Left forelimb (tissue), 1 donor: ENCODE measurements at regions not wholly inside any gene's neighbourhood (a gene's known extent, or its start where the extent isn't known, plus 50 kb on each side); places are given as distances from the start of the nearest gene placed in this dataset.
"Not testable (repeated sequence)": the region's sequence is repeated elsewhere in the genome, so short reads cannot be mapped to it uniquely, and the experiment has no call there.

ENCODE experiments used
- DNase-seq: peaks from one replicate; pipeline ENCODE4 v3.0.0-alpha.2; 2018; ENCODE audit warnings: low spot score

DNA sequence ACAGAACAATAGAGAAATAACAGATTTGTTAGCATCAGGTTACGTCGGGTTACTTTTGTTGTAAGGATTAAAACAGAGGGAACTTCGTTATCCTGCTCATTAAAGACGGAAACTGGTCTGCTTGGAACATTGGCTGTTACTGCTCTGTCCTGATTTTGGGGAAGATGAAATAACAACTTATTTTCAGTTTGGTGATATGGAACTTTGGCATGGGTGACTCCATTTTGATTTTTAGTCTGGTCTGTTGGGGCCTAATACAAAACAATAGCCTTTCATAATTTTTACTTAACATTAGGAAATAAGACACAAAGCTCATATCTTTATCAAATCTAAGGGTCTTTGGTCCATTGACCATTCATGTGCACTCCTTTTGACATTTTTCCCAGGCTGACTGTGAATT lies 220.5 kb upstream of the DUSP10 start:
- DNase-seq = no peak

DNA sequence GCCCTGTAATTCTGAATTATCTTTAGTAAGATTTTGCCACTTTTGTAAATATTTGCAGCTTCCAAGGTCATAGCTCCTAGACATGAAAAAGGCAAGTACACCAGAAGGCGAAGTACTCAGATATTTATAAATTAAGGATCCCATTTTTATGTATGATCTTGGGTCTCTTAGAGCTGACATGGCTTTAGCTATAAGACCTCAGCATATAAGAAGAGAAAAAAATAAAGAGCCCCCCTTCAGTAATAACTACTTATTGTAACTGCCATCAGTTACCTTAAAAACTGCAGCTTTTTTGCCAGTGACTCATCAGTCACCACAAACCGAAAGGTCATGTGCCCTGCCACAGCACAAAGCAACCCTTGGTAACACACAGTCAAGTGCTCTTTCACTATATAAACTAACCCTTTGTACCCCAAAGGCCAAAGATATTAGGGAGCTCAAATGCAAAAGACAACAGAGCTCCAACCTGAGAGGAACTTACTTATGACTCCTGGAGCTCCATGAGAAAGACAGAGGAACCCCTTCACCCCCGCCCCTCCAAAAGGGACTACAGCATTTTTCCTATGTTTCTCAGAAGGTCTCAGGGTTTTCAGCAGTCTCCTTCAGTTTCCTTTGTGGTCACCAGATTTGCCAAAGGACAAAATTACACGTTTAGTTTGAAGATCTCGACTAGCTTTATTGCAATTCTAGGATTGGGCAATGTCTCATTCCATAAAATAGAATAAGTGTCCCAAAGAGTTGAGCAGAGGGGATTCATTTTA lies 219.8 kb upstream of the DUSP10 start:
- no peak for DNase-seq

DNA sequence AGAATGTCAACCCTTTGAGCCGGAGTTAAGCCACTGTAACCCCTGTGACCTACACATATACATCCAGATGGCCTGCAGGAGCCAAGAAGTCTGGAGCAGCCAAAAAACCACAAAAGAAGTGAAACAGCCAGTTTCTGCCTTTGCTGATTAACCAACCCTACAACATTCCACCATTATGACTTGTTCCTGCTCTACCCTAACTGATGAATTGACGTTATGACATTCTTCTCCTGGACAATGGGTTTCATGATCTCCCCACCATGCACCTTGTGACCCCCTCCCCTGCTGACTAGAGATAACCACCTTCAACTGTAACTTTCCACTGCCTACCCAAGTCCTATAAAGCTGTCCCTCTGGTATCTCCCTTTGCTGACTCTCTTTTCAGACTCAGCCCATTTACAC lies 216.3 kb upstream of the DUSP10 start:
- not testable (repeated sequence) for DNase-seq

DNA sequence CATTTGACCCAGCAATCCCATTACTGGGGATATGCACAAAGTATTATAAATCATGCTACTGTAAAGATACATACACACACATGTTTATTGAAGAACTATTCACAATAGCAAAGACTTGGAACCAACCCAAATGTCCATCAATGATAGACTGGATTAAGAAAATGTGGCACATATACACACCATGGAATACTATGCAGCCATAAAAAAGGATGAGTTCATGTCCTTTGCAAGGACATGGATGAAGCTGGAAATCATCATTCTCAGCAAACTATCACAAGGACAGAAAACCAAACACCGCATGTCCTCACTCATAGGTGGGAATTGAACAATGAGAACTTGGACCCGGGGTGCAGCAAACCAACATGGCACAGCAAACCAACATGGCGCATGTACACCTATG lies 215.5 kb upstream of the DUSP10 start:
- not testable (repeated sequence) for DNase-seq

DNA sequence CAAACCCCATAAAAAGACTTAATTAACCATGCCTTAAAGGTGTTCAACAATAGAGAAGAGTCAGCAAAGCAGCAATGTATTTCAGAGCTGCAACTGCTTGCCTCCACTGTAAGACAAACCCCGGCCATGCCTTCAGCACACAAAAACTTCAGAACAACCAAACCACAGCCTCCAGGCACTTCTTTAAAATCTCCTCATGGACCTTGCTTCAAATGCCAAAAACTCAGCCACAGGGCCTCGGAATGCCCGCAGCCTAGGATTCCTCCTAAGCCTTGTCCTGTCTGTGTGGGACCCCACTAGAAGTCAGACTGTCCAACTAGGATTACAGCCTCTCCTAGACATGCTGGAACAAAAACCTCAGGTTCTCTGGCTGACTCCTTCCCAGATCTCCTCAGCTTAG lies 208.1 kb upstream of the DUSP10 start:
- DNase-seq = no peak

DNA sequence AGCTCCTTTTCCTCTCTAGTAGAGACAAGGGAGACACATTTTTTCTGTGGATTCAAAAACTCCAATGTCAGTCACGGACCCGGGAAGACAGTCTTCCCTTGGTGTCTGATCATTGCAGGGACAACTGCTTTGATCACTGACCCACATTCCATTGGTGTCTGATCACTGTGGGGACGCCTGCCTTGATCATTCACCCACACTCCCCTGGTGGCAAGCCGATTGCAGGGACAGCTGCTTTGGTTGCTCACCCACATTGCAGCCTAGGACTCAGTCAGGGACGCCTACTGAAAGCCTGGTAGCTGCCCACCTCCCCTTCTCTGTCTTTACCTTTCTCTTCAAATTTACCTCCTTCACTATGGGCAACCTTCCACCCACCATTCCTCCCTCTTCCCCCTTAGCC lies 206.6 kb upstream of the DUSP10 start:
- DNase-seq = no peak

DNA sequence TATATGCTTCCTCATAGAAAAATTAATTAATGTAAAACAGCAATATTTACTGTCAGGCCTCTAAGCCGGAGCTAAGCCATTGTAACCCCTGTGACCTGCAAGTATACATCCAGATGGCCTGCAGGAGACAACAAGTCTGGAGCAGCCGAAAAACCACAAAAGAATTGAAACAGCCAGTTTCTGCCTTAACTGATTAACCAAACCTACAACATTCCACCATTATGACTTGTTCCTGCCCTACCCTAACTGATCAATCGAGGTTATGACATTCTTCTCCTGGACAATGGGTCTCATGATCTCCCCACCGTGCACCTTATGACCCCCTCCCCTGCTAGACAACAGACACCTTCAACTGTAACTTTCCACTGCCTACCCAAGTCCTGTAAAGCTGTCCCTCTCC lies 205.8 kb upstream of the DUSP10 start:
- DNase-seq = no peak

DNA sequence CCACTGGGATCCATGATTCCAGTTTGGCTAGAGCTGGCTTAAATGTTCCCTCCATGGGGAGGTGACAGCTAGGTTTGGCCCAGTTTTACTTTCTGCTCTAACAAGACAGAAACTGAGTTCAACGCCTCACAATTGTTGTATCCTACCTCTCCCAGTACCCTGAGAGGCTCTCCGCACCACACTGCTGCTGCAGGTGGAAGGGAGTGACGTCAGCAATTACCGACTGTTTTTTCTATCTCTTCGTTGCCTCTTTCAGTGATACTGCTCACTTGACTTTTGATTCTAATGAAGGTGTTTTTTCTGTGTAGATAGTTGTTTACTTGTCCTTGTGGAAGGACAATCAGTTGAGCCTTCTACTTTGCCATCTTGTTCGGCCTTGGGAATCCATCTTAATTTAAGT lies 204.9 kb upstream of the DUSP10 start:
- no peak for DNase-seq

DNA sequence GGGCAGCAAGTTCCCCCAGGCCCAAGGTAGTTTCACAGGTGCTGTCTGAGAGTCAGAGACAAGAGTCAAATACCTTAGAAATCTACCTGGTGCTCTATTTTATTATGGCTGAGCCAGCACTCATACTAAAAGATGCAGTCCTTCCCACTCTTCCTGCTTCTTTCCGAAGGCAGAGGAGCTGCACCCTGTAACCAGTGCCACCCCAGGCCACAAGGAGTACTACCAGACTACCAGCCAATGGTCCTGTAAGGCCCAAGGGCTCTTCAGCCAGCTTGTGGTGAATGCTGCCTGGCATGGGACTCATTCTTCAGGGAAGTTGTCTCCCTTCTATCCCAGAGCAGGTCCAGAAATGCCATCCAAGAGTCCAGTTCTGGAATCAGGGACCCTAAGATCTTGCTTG lies 203.8 kb upstream of the DUSP10 start:
- DNase-seq = no peak

DNA sequence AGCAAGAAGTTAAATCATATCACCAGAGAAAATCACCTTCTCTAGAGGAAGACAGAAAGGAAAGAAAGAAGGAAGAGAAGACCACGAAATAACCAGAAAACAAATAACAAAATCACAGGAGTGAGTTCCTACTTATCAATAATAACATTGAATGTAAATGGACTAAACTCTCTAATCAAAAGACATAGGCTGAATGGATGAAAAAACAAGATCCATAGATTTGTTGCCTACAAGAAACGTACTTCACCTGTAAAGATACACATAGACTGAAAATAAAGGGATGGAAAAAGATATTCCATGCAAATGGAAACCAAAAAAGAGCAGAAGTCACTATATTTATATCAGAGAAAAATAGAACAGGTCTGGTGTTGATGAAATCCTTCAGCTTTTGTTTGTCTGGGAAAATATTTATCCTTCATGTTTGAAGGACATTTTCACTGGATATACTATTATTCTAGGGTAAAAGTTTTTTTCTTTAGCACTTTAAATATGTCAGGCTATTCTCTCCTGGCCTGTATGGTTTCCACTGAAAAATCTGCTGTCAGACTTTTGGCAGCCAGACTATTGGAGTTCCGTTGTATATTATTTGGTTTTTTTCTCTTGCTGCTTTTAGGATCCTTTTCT lies 202.5 kb upstream of the DUSP10 start:
- DNase-seq = no peak

DNA sequence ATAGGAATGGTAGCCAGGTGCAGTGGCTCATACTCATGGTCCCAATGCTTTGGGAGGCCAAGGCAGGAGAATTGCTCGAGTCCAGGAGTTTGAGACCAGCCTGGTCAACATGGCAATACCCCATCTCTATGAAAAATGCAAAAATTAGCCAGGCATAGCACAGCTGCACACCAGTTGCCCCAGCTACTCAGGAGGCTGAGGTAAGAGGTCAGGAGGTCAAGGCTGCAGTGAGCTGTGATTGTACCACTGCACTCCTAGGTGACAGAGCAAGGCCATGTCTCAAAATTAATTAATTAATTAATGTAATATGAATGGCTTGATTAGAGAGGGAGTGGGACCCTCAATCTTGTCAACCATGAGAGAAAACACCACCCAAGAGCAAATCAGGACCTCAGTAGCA lies 198.7 kb upstream of the DUSP10 start:
- no peak for DNase-seq

DNA sequence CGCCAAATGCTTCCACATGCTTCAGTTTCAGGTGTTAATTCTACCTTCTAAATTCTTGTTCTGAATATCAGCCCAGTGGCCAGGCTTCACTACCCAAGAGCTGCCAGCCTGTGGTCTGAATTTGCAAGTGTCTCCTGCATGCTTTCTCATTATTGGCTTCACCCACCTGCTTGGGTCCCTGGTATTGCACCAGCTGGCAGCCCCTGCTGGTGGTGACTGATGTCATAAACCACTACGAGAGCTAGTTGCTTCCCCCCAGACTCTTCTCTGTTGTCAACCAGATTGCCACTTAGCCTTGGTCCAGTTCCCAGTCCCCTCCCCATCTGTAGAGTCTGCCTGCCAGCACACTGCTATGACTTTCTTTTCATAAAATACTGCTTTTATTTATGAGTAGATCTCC lies 197.7 kb upstream of the DUSP10 start:
- DNase-seq = no peak

DNA sequence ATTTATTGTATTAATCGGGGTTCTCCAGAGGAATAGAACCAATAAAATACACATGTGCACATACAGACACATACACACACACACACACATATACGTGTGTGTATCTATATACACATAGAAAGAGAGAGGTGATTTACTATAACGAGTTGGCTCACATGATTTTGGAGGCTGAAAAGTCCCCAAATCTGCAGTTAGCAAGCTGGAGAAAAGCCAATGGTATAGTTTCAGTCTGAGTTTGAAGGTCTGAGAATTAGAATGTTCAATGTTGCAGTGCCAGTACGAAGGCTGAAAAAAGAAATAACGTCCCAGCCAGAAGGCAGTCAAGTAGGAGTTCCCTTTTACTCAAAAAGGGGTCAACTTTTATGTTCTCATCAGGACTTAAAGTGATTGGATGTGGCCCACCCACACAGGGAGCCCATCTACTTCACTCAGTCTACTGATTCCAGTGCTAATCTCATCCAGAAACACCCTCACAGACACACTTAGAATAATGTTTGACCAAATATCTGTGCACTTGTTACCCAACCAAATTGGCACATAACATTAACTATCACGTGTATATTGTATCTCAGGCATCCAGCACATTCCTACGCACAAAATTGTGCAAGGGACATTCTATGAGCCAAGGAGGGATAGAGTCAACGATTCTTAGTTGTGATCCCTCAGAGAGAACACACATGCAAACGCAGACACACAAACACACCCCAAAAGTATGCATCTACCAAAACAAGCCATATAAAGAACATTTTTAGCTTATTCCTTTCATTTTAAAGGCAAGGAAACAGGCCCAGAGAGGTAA lies 195.5 kb upstream of the DUSP10 start:
- no peak for DNase-seq

DNA sequence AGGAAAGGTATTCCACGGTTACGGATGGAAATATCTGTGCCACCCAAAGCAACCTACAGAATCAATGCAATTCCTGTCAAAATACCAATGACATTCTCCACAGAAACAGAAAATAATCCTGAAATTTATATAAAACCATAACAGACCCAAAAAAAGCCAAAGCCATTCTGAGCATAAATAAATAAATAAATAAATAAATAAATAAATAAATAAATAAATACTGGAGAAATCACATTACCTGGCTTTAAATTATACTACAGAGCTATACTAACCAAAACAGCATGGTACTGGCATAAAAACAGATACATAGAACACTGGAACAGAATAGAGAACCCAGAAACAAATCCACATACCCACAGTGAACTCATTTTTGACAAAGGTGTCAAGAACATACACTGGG lies 191.9 kb upstream of the DUSP10 start:
- no peak for DNase-seq

DNA sequence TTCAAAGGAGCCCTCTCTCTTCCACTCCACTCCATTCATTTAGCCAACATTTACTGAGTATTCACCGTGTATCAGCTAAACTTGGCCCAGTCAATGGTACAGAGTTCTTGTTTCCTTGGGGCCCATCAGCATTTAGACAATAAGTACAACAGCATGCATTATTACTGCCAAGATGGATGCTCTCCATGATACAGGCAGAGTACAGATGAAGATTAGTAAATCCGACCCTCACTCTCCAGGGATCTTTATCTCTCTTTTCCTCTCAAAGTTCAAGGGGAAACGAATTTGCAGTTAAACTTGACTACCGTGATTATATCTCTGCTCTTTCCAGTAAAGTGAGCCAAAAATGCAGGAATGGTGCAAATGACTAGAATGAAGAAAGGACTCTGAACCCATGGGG lies 184.6 kb upstream of the DUSP10 start:
- no peak for DNase-seq

DNA sequence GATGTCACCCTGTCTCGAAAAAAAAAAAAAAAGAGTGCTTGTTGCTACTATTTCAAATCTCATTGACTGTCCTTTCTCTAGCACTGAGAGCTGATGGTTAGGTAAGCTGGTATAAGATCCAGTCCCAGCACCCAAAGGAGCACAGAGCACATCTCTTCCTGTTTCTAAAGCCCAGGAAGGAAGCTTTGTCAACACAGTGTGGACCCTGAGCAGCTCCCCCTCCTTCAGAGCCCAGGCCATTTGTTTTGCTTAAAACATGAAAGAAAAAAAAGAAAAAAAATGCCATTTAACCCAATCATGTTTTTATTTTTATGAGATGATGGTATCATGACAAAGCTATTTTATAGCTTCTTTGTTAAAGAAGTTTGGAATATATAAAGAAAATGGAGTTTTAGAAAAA lies 184.1 kb upstream of the DUSP10 start:
- no peak for DNase-seq

DNA sequence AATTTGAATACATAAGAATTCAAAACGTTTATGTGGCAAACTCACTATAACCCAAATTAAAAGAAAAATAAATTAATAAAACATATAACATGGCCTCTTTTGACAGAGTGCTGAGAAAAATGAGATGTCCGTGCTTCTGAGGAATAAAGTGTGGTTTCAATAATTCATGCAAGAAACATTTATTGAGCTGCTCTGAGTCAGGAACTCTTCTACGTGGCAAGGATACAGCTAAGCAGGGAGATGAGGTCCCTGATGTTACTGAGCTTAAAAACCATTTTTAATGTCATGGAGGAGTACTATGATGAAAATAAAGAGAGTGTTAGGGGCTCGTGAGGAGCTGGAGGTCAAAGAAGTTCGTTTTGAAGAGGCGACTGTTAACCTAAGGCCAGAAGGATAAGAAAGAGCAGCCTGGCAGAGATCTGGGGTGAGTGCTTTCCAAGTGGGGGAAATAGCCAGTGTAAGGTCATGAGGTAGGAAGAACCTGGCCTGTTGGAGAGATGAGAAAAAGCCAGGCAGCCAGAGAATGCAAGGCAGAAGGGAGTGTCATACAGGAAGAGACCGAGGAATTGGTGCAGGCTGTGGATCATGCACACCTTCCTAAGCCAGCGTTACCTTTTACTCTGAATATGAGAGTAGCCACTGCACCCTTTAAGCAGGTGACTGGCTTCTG lies 182.2 kb upstream of the DUSP10 start:
- no peak for DNase-seq

DNA sequence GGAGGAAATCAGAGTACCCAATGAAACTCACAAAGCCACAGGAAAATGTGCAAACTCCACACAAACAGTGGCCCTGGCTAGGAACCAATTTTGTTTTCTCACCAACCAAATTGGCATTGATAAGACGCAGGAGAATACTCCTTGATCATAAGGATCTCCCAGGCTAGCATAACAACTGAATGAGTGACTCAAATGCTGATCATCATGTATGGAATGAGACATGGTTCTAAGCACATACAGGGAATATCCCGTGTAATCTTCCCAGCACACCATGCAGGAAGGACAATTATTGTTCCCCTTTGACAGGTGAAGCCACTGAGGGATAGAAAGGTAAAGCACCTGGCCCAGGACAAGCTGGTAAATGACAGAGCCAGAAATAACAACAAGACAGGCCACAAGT lies 180.0 kb upstream of the DUSP10 start:
- DNase-seq = no peak

DNA sequence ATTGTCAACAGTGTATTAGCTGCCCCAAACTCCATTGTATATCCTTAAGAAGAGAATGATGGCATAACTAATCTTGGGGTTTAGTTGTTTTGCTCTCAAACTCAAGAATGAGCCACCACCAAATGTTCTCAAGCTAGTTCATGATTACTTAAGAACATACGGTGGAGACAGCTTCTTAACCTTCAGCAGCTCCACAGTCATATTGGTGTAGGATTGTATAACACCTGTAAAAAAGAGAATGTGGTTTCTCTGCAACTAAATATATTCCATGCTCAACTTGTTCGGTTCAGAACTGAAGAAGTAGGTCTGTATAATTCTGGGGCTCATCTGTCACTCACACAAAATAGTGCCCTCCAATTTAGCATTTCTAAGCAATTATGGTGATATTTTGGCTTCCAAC lies 177.9 kb upstream of the DUSP10 start:
- no peak for DNase-seq

DNA sequence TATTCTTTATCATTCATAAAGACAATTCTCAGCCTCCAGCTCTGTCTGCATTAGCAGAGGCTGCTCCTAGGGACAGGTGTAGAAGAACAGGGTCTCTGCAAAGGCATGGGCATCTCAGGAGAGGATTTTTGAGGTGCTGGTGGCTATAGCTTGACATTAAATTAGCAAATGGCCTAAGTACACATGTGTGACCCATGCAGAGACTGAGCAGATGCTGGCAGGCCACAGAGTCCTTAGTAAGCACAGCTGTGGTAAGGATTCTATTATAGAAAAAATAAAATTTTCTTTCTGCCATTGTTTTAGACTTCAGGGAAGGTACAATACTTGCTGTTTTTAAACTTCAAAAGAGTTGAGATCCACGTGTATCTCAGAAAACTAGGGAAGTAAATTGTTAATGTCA lies 177.5 kb upstream of the DUSP10 start:
- no peak for DNase-seq

DNA sequence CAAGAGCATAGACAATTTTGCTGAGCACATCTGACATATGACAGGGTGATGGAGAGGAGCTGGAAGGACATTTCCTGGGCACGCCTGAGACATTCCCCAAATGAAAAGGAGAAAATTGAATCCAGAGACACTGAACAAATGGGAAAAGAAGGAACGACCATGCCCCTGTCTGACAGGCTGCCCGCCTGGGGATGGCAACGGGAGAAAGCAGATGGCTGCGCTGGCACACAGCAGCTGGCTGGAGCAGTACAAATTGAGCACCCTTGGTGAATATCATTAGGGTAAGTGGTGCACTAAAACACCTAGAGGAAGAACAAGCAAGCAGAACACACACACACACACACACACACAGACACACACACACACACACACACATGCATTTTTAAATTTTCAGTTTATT lies 174.3 kb upstream of the DUSP10 start:
- DNase-seq = no peak

DNA sequence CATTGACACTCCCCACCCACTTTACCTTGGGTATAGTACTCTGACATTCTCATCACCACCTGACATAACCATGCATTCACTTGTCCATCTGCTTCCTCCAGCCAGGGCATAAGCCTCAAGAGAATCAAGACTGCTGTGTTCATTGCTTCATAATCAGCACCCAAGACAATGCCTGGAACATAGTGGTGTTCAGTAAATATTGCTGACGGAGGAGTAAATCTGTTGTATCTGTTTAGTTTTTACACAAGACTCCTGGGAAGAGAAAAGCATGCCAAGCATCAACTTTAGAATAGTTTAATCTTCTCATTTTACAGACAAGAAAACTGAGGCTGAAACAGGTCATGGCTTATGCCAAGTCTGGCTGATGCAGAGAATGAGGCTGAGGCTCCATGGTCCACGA lies 173.9 kb upstream of the DUSP10 start:
- no peak for DNase-seq
